ENCODE measurements at regions not wholly inside any gene's neighbourhood (a gene's known extent, or its start where the extent isn't known, plus 50 kb on each side); places are given as distances from the start of the nearest gene placed in this dataset.

DNA sequence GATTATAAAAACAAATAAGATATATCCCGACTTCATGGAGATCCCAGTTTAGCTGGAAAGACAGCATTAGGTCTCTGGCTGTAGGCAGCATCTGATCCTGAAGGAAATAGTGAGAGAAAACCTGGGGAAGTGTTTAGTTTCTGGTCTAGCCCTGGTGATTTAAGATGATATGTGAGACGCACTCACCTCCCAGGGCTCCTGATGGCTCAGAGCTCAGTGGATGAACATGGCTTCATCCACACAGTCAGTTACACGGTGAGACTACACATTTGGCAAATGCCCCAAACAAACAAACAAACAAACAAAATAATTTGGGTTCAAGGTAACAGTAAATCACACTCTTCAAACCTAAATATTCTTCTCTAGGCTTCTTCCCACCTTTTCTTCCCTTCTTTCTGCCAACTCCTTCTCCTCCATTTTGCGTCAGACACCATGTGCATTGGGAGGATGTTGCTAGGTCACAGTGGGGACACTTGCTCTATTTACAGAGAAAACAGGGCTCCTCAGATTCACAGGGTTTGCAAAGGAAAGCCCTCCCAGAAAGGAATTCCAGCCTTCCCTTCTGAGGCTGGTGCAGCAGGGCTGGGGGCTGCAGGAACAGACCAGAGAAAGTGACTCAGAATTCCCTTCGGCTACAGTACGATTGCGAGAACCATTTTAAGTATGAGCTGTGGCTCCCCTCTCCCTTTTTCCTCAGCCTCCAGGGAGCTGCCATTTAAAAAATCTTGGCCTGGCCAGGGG, 59.6 kb upstream of the SALL4 start:
- no peak for DNase-seq
- H3K36me3 ChIP-seq (replicated peaks in 1 of 2) = no peaks in the 10 kb centered on the region
- no peaks in the 10 kb centered on the region for H3K9me3 ChIP-seq (replicated peaks in 1 of 3)
- H3K27ac ChIP-seq = no peak overlapping the region
- TF ChIP-seq POLR2A (IDR thresholded peaks at IDR 0.05) = no peak
- TF ChIP-seq, protein P1, sequence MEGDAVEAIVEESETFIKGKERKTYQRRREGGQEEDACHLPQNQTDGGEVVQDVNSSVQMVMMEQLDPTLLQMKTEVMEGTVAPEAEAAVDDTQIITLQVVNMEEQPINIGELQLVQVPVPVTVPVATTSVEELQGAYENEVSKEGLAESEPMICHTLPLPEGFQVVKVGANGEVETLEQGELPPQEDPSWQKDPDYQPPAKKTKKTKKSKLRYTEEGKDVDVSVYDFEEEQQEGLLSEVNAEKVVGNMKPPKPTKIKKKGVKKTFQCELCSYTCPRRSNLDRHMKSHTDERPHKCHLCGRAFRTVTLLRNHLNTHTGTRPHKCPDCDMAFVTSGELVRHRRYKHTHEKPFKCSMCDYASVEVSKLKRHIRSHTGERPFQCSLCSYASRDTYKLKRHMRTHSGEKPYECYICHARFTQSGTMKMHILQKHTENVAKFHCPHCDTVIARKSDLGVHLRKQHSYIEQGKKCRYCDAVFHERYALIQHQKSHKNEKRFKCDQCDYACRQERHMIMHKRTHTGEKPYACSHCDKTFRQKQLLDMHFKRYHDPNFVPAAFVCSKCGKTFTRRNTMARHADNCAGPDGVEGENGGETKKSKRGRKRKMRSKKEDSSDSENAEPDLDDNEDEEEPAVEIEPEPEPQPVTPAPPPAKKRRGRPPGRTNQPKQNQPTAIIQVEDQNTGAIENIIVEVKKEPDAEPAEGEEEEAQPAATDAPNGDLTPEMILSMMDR (IDR thresholded peaks at IDR 0.05) = no peak
- WGBS, 4 donors = 53 to 66% (median 58%) methylated on average over 6 to 7 of the region's 7 CpGs
- no peaks in the 10 kb centered on the region for H3K27me3 ChIP-seq
- no peak overlapping the region for H3K4me3 ChIP-seq
- intact Hi-C loops (cut with DNase I) = no loop called here
- no peaks in the 10 kb centered on the region for H3K4me1 ChIP-seq (replicated peaks in 1 of 2)

DNA sequence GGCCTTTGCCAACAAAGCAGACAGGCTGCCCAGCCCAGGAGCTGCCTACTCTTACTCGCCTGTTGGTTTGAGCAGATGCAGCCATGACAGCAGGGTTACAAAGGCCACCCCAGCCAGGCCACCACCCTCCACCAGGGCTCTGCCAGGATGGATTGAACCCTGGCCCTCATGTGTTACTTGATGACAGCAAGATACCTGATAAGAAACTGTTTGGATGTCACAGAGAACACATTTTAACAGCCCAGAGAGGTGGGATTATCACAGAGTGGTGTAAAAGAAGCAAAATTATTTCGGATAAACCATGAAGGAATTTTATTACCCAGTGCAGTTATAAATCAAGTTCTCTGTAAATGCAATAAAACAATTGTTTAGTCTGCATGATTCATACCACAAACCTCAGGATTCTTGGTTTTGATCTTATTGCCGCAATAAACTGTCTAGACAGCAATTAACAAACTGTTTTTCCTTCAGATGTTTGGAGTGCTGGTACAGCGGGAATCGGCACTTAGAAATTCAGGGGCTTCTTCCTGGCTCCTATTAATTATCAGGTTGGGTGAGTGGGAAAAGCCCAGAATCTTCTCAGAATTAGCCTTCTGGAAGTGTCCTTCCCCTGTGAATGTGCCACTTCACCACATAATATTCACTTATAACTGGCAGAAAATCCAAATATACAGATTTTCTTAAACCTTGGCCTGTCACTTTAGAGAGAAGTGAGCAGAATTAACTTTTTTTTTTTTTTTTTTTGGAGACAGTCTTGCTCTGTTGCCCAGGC, 58.0 kb upstream of the SALL4 start:
- TF ChIP-seq POLR2A (IDR thresholded peaks at IDR 0.05) = no peak
- TF ChIP-seq, protein P1 (IDR thresholded peaks at IDR 0.05) = no peak
- no peaks in the 10 kb centered on the region for H3K36me3 ChIP-seq (replicated peaks in 1 of 2)
- intact Hi-C loops (cut with DNase I) = no loop called here
- no peak for DNase-seq
- H3K27ac ChIP-seq = no peak overlapping the region
- H3K27me3 ChIP-seq = no peaks in the 10 kb centered on the region
- 62 to 80% (median 72%) methylated on average over 4 to 5 of the region's 5 CpGs for WGBS, 4 donors
- no peaks in the 10 kb centered on the region for H3K9me3 ChIP-seq (replicated peaks in 1 of 3)
- H3K4me1 ChIP-seq (replicated peaks in 1 of 2) = no peaks in the 10 kb centered on the region
- no peak overlapping the region for H3K4me3 ChIP-seq

DNA sequence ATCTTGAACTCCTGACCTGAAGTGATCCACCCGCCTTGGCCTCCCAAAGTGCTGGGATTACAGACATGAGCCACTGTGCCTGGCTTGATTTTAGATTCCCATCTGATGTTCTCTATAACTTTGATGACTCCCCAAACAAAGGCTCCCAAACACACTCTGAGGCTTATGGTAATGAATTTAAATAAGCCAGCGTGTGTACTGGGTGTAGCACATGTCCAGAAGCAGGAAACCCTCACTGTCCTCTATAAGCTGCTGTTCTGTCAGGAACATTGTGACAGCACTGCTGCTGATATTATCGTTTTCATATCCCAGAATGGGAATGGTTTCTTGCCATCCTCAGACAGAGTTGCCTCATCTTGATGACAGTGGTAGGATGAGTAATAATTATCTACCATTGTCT, 54.1 kb upstream of the SALL4 start:
- Histone ChIP-seq H3K27ac (no peak overlapping the region), H3K4me1 (replicated peaks in 1 of 2) (no peaks in the 10 kb centered on the region), H3K36me3 (replicated peaks in 1 of 2) (no peaks in the 10 kb centered on the region), H3K4me3 (no peak overlapping the region), H3K9me3 (replicated peaks in 1 of 3) (no peaks in the 10 kb centered on the region), H3K27me3 (no peaks in the 10 kb centered on the region)
- TF ChIP-seq, protein P1 (IDR thresholded peaks at IDR 0.05) = no peak
- no peak for TF ChIP-seq POLR2A (IDR thresholded peaks at IDR 0.05)
- intact Hi-C loops (cut with DNase I) = no loop called here
- WGBS, 4 donors = 71 to 85% (median 79%) methylated on average over 3 of the region's 3 CpGs
- no peak for DNase-seq

DNA sequence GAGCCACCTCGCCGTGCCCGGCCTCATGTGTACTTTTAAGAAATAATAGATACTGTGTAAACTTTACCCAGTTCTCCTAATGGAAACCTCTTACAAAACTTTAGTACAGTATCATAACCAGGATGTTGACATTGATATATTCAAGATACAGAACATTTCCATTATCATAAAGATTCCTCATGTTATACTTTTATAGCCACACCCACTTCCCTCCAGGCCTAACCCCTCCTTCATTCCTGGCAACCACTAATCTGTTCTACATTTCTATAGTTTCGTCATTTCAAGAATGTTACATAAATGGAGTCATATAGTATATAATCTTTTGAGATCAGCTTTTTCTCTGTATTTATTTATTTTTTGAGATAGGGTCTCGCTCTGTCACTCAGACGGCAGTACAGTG, 52.6 kb upstream of the SALL4 start:
- Histone ChIP-seq H3K9me3 (replicated peaks in 1 of 3) (no peaks in the 10 kb centered on the region), H3K4me1 (replicated peaks in 1 of 2) (no peaks in the 10 kb centered on the region), H3K4me3 (no peak overlapping the region), H3K27me3 (no peaks in the 10 kb centered on the region), H3K36me3 (replicated peaks in 1 of 2) (no peaks in the 10 kb centered on the region), H3K27ac (no peak overlapping the region)
- intact Hi-C loops (cut with DNase I) = no loop called here
- no peak for DNase-seq
- no peak for TF ChIP-seq POLR2A (IDR thresholded peaks at IDR 0.05)
- TF ChIP-seq, protein P1 (IDR thresholded peaks at IDR 0.05) = no peak
- 83 to 92% (median 89%) methylated on average over 6 of the region's 6 CpGs for WGBS, 4 donors

Small RNA genes lying in the stretch of these regions (small RNA-seq; reads per million reads assigned to genes)
- gene RNU6-347P (0 reads per million in 2 donors), gene RNU7-6P (0 reads per million in 2 donors)

Measured in adrenal gland (tissue), 9 donors.